B cell (primary cell): ENCODE measurements at regions not wholly inside any gene's neighbourhood (a gene's known extent, or its start where the extent isn't known, plus 50 kb on each side); places are given as distances from the start of the nearest gene placed in this dataset.

ENCODE experiments used
- ATAC-seq: fragments of 200-7000 bp; cut with Tn5 transposase; one replicate; pipeline ENCODE4 v1.10.0; 2021; ENCODE audit warnings: low read depth, mild to moderate bottlenecking, moderate number of reproducible peaks, moderate library complexity
- CTCF ChIA-PET: fragments of 350-600 bp; sonication (Branson Sonifier 250); formaldehyde crosslinking; loops from one replicate; lab custom pipeline; 2021; ENCODE audit warnings: antibody characterized with exemption, inconsistent platforms; lab: Charles Lee
- POLR2A ChIA-PET: fragments of 350-600 bp; sonication (Branson Sonifier 250); formaldehyde crosslinking; loops from one replicate; lab custom pipeline; 2021; ENCODE audit warnings: antibody characterized with exemption; lab: Charles Lee
- DNase-seq: peaks from one replicate; pipeline ENCODE4 v3.0.0; 2013
- H2AFZ ChIP-seq: 2 replicates; pipeline ENCODE4 v1.6.1; 2012; ENCODE audit warnings: mild to moderate bottlenecking, low read depth, low read length; ENCODE audit not compliant: insufficient read depth, poor library complexity, severe bottlenecking
- H3K27ac ChIP-seq, 2 donors: 1 replicate in 1 of 2; 2 replicates in 1 of 2; pipeline ENCODE4 v1.5.1; 2012 to 2013; ENCODE audit warnings: low read length in 2 of 2, mild to moderate bottlenecking in 2 of 2, moderate library complexity in 1 of 2
- H3K27me3 ChIP-seq, 4 experiments: fragments of 200-600 bp in 1 of 4; sonication (generic) in 1 of 4; replicated peaks in 1 of 4; 1 replicate in 2 of 4; 2 replicates in 2 of 4; pipeline versions ENCODE4 v1.6.1 to v1.7.0; 2013 to 2016; ENCODE audit warnings: low read length in 3 of 4, mild to moderate bottlenecking in 2 of 4, mixed read lengths in 1 of 4, moderate library complexity in 1 of 4; ENCODE audit not compliant: insufficient read depth in 4 of 4, control insufficient read depth in 3 of 4; ENCODE audit errors: control extremely low read depth in 1 of 4
- H3K36me3 ChIP-seq, 2 experiments: replicated peaks in 1 of 2; 1 replicate in 1 of 2; 2 replicates in 1 of 2; pipeline versions ENCODE4 v1.6.1 to v1.7.1; 2013; ENCODE audit warnings: low read length in 1 of 2; ENCODE audit not compliant: insufficient read depth in 2 of 2, control insufficient read depth in 1 of 2; ENCODE audit errors: control extremely low read depth in 1 of 2, extremely low read depth in 1 of 2
- H3K4me1 ChIP-seq, 2 donors: fragments of 200-600 bp in 1 of 2; sonication (generic) in 1 of 2; 1 replicate in 1 of 2; 2 replicates in 1 of 2; pipeline versions ENCODE4 v1.5.1 to v1.6.1; 2013 to 2017; ENCODE audit warnings: low read length in 2 of 2; ENCODE audit not compliant: control insufficient read depth in 2 of 2, insufficient read depth in 2 of 2
- H3K4me2 ChIP-seq: replicated peaks from 2 replicates; pipeline ENCODE3; 2012; ENCODE audit warnings: mild to moderate bottlenecking, low read depth, low read length; ENCODE audit not compliant: poor library complexity, severe bottlenecking
- H3K4me3 ChIP-seq, 5 experiments: fragments of 200-600 bp in 1 of 5; sonication (generic) in 1 of 5; 1 replicate in 3 of 5; 2 replicates in 2 of 5; pipeline versions ENCODE4 v1.5.1 to v1.7.0; 2011 to 2016; ENCODE audit warnings: low read length in 4 of 5, mild to moderate bottlenecking in 4 of 5, low read depth in 2 of 5, control low read depth in 1 of 5, moderate library complexity in 1 of 5; ENCODE audit not compliant: insufficient read depth in 1 of 5; ENCODE audit errors: control extremely low read depth in 1 of 5, extremely low read depth in 1 of 5
- H3K79me2 ChIP-seq: fragments of 200-600 bp; sonication (generic); one replicate; pipeline ENCODE4 v1.6.0; 2016; ENCODE audit warnings: low read length; ENCODE audit not compliant: control insufficient read depth, insufficient read depth
- H3K9ac ChIP-seq: fragments of 200-600 bp; sonication (generic); 2 replicates; pipeline ENCODE4 v1.6.1; 2017; ENCODE audit warnings: mild to moderate bottlenecking, low read length, moderate library complexity
- H3K9me3 ChIP-seq, 3 donors: one replicate each; pipeline versions ENCODE4 v1.6.1 to v1.7.1; 2013; ENCODE audit warnings: low read length in 2 of 3; ENCODE audit not compliant: control insufficient read depth in 2 of 3, insufficient read depth in 1 of 3; ENCODE audit errors: control extremely low read depth in 1 of 3
- H4K20me1 ChIP-seq: 2 replicates; pipeline ENCODE4 v1.6.0; 2012; ENCODE audit warnings: mild to moderate bottlenecking, low read length; ENCODE audit not compliant: insufficient read depth, control insufficient read depth, poor library complexity, severe bottlenecking
- H3K27ac Mint-ChIP-seq: one replicate; pipeline ENCODE4 v1.8.0; 2021; ENCODE audit warnings: mixed read lengths
- H3K27me3 Mint-ChIP-seq: one replicate; pipeline ENCODE4 v1.8.0; 2021; ENCODE audit warnings: mixed read lengths
- H3K4me1 Mint-ChIP-seq: one replicate; pipeline ENCODE4 v1.8.0; 2021; ENCODE audit warnings: mixed read lengths
- H3K4me3 Mint-ChIP-seq: one replicate; pipeline ENCODE4 v1.8.0; 2021; ENCODE audit warnings: mixed read lengths
- H3K9me3 Mint-ChIP-seq: one replicate; pipeline ENCODE4 v1.8.0; 2022; ENCODE audit warnings: mixed read lengths; ENCODE audit not compliant: insufficient read depth
- CTCF ChIP-seq: fragments of 200-600 bp; IDR thresholded peaks from one replicate; pipeline ENCODE4 v1.8.0; 2022; ENCODE audit warnings: antibody characterized with exemption, mild to moderate bottlenecking
- EZH2 ChIP-seq: IDR thresholded peaks from 2 replicates; pipeline ENCODE4 v1.6.1; 2012; ENCODE audit warnings: borderline replicate concordance, low read depth, mild to moderate bottlenecking, moderate library complexity, low read length; ENCODE audit not compliant: insufficient read depth, poor library complexity, severe bottlenecking
- WGBS: methylation state at CpG from one replicate; pipeline ENCODE4 v1.1.5; 2013; ENCODE audit warnings: missing lambda C conversion rate; ENCODE audit not compliant: insufficient coverage; 5-methylcytosine and 5-hydroxymethylcytosine counted together
- intact Hi-C: fragments of 100-400 bp; cut with micrococcal nuclease; formaldehyde crosslinking; loops from one replicate; pipeline ENCODE4 v1.10.0; 2022

GRCh38 chr6:165059032-165059431, 250.4 kb downstream of the C6orf118 start:
- Mint-ChIP-seq H3K9me3 (no peaks in the 10 kb centered on the region), H3K4me1 (no peaks in the 10 kb centered on the region), H3K4me3 (no peak overlapping the region), H3K27ac (no peak overlapping the region), H3K27me3 (no peaks in the 10 kb centered on the region)
- no peak for DNase-seq
- Histone ChIP-seq H3K9ac (no peak overlapping the region), H3K27me3 (no peaks in the 10 kb centered on the region), H2AFZ (no peak overlapping the region), H3K9me3 (peaks cover 0 to 10% (median 0%) of the 10 kb centered on the region in 3 donors), H3K27ac (no peak overlapping the region), H4K20me1 (no peaks in the 10 kb centered on the region), H3K4me3 (no peak overlapping the region), H3K4me1 (no peaks in the 10 kb centered on the region), H3K79me2 (no peaks in the 10 kb centered on the region), H3K36me3 (no peaks in the 10 kb centered on the region), H3K4me2 (no peak overlapping the region)
- TF ChIP-seq EZH2: no peak
- no peak for TF ChIP-seq CTCF
- POLR2A ChIA-PET: no interaction called here
- no peak for ATAC-seq
- intact Hi-C loops: no loop called here
- CTCF ChIA-PET: no interaction called here
- WGBS: 100% methylated on average over 1 of the region's 3 CpGs

GRCh38 chr6:165056292-165056691, 253.1 kb downstream of the C6orf118 start:
- POLR2A ChIA-PET: no interaction called here
- Histone ChIP-seq H3K4me2 (no peak overlapping the region), H3K9me3 (peaks cover 0 to 10% (median 0%) of the 10 kb centered on the region in 3 donors), H3K36me3 (no peaks in the 10 kb centered on the region), H3K27me3 (no peaks in the 10 kb centered on the region), H3K27ac (no peak overlapping the region), H3K4me3 (no peak overlapping the region), H3K79me2 (no peaks in the 10 kb centered on the region), H3K9ac (no peak overlapping the region), H4K20me1 (no peaks in the 10 kb centered on the region), H2AFZ (no peak overlapping the region), H3K4me1 (no peaks in the 10 kb centered on the region)
- no peak for TF ChIP-seq CTCF
- no peak for TF ChIP-seq EZH2
- CTCF ChIA-PET: no interaction called here
- Mint-ChIP-seq H3K4me1 (no peaks in the 10 kb centered on the region), H3K27me3 (no peaks in the 10 kb centered on the region), H3K27ac (no peak overlapping the region), H3K9me3 (no peaks in the 10 kb centered on the region), H3K4me3 (no peak overlapping the region)
- WGBS: 94% methylated on average over 10 of the region's 11 CpGs
- ATAC-seq (no peak), DNase-seq (no peak)
- intact Hi-C loops: no loop called here
